HG02798 (cell line): ENCODE measurements at regions not wholly inside any gene's neighbourhood (a gene's known extent, or its start where the extent isn't known, plus 50 kb on each side); places are given as distances from the start of the nearest gene placed in this dataset.
"Not testable (repeated sequence)": the region's sequence is repeated elsewhere in the genome, so short reads cannot be mapped to it uniquely, and the experiment has no call there.

Experiments
- ATAC-seq: cut with Tn5 transposase; IDR thresholded peaks from one replicate; pipeline ENCODE4 v1.9.1; 2021; ENCODE audit warnings: mild to moderate bottlenecking; ENCODE audit not compliant: unreplicated experiment, poor library complexity

DNA sequence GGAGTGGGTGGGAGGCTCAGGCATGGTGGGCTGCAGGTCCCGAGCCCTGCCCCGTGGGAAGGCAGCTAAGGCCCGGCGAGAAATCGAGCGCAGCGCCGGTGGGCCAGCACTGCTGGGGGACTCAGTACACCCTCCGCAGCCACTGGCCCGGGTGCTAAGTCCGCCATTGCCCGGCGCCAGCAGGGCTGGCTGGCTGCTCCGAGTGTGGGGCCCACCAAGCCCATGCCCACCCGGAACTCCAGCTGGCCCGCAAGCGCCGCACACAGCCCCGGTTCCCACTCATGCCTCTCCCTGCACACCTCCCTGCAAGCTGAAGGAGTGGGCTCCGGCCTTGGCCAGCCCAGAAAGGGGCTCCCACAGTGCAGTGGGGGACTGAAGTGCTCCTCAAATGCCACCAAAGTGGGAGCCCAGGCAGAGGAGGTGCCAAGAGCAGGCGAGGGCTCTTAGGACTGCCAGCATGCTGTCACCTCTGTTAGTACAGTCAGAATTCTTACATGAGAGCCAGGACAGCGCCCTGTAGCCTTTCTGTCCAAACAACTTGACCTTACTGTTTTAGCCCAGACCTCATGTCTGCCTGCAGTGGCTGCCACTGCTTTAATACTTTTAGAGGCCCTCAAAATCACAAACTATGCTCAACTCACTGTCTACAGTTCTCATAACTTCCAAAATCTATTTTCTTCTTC, 1117.9 kb downstream of the STIM2 start:
- not testable (repeated sequence) for ATAC-seq

DNA sequence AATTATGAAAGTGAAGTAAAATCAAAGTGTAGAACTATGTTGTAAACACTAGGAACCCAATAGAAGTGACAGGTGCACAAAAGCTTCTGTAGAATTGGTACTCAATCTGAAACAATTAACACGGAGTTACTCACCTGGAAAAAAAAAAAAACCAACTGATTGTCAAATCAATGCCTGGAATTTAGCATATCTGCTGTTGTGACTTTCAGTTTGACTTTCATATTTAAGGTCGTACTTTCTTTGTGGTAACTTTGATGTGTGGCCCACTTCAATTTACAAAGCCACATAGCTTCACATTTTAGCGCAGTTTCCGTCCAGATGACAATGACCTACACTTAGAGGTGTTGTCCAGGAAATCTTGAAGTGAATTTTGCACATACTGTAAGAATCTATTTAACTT, 1124.9 kb downstream of the STIM2 start:
- ATAC-seq, result no peak

DNA sequence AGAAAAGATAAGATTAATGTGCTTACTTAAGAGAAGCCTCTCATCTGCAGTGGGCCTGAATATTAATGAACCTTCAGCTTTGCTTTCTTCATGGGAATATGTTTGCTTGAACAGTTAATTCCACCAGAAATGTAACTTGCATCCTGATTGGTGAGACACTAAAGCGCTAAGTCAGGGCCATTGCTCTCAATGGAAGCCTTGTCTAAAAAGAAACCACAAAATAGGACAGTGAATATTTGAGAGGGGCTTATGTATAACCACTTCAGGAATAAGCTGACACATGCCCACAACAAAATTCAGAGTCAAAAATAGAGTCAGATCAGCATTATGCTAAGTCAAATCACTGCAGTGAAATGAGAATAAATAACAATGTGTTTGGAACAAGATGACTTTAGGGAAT, 1125.8 kb downstream of the STIM2 start:
- ATAC-seq, result no peak

DNA sequence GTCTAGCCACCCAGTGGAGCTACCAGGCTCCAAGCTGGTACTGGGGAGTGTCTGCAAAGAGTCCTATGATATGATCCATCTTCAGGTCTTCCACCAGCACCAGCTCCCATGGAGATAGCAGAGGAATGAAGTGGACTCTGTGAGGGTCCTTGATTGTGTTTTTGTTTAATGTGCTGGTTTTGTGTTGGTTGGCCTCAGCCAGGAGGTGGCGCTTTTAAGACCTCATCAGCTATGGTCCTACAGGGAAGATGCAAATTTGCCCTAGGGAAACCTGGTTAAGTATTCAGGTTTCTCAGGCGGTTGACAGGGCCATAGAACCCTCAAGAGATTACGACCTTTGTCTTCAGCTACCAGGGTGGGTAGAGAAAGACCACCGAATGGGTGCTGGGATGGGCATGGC, 1141.1 kb downstream of the STIM2 start:
- ATAC-seq, result no peak

DNA sequence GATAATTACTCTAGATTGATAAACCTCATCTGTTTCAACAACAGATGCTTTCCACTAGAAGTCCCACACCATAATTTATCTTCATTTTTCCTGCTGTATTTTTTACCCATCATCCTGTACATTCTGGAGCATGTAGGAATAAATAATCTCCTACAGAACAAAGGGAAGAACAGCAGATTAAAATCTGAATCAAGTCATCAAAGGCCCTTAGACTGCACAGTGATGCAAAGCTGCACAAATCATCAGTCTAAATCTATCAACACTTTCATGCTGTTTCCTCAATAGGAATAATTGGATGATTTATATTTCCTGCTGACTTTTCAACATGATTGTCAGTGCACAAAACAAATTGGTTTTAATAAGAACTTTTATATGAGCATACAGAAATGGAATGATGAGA, 1143.9 kb downstream of the STIM2 start:
- no peak for ATAC-seq

DNA sequence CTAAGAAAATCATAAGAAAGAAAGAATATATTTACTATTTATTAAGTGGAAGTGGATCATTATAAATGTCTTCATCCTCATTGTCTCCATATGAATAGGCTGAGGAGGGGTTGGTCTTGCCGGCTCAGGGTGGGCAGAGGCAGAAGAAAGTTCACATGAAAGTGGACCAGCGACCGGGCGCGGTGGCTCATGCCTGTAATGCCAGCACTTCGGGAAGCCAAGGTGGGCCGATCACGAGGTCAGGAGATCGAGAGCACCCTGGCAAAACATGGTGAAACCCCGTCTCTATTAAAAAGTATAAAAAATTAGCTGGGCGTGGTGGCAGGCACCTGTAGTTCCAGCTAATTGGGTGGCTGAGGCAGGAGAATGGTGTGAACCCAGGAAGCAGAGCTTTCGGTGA, 1145.4 kb downstream of the STIM2 start:
- ATAC-seq, result no peak

DNA sequence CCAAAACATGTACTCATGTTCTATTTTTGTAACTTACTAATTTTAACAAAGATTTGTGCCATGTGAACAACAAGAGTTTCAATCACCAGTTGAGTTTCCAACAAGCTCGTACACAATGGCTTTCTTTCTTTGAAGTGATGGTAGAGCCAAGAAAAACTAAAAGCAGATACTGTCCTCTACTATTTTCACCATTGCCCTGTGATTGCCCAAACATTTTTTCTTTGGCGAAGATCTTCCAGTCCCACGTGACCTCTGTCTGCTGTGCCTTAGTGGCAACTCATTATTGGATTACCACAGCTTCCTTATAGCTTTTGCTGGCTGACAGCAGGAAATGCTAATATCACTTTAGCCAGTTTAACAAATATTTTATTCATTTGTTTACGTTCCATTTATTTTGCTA, 1147.1 kb downstream of the STIM2 start:
- ATAC-seq, result no peak

DNA sequence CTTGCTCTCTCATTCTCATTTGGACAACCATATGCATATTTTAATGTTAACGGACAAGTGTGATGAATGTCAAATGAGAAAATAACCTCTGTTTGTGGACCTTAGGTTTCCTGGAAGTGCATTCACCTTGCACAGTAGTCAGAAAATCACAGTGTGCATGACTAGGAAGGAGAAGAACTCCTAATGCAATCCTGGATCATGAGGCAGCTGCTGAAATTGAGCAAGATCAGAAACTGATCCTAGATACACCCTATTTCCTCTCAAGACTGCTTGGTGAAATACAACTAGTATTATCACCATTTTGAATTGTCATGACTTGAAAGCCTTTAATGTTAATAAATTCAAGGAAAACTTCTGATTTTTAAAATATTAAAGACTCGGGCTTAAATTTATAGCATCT, 1148.9 kb downstream of the STIM2 start:
- no peak for ATAC-seq

DNA sequence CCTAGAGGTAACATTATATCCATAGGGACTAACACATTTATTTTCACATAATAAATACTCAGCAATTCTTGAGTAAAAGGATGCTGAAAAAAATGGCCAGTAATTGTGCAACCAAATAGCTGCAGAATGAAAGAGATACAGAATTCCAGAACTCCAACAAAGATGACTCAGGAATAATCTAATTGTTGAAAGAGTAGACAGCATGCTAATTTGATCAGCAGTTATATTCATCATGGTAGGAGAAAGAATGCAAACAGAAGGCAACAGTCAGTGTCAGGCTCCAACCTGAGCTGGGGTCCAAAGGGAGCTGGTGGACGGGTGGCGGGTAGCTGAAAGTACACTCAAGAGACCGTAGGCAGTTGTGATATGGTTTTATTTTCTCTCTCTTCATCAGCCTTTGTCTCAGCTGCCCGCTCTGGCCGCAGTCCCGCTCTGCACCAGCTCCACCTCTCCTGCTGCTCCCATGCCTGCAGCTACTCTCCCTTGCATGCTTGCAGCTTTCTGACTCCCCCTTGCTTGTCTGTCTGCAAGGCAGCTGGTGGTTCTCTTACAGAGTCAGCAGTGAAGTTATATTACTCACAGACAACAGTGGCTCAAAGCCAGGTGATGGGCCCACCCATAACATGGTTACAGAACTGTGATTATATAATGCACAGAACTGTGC, 1150.1 kb downstream of the STIM2 start:
- ATAC-seq, result no peak

DNA sequence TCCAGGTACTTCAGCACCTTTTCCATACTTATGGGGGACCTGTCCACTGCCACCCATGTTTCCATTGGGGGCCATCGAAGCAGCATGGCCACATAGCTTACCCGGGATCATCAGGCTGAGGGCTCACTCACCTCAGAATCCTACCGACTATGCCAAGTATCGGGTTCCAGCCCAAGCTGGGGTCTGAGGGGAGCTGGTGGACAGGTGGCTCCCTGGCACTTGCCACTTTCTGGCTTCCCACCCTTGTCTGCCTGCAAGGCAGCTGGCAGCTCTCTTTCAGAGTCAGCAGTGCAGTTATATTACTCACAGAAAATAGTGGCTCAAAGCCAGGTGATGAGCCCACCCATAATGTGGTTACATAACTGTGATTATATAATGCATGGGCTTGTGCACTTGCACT, 1153.8 kb downstream of the STIM2 start:
- no peak for ATAC-seq

DNA sequence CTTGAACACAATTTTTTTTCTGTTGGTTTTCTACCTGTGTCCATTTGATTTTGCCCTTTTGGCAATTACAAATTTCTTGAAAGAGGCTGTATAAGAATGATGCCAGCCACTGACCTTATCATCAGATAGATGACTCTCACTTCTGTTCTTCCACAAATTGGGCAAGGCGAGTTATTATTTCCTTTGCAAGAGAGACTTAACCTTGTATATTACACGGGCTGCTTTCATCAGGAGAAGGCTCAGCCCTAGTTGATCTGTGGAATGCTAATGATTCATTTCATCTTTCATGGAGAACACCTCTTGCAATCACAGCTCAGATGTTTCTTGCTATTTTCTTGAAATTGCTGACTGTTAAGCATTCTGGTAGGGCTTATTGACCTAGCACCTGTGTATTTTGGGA, 1155.4 kb downstream of the STIM2 start:
- no peak for ATAC-seq

DNA sequence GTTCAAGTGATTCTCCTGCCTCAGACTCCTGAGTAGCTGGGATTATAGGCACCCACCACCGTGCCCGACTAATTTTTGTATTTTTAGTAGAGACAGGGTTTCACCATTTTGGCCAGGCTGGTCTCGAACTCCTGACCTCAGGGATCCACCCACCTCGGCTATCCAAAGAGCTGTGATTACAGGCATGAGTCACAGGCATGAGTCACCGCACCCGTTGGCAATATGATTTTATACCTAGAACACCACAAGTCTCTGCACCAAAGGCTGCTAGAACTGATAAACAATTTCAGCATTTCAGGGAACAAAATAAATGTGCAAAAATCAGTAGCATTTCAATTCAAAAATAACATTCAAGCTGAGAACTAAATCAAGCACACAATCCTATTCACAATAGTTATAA, 1177.6 kb downstream of the STIM2 start:
- not testable (repeated sequence) for ATAC-seq

DNA sequence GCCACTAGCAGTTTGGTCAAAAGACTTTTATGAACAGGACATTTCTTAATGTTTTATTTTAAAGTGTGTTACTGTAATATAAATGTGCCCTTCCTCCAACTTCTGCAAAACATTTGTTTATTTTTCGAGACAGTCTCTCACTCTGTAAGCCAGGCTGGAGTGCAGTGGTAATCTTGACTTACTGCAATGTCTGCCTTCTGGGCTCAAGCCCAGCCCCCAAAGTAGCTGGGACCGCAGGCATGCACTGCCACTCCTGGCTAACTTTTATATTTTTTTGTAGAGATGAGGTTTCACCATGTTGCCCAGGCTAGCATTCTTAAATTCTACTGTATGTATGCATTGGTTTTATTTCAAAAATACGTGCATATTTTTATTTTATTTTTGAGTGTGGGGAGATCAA, 1201.9 kb downstream of the STIM2 start:
- ATAC-seq, result no peak

DNA sequence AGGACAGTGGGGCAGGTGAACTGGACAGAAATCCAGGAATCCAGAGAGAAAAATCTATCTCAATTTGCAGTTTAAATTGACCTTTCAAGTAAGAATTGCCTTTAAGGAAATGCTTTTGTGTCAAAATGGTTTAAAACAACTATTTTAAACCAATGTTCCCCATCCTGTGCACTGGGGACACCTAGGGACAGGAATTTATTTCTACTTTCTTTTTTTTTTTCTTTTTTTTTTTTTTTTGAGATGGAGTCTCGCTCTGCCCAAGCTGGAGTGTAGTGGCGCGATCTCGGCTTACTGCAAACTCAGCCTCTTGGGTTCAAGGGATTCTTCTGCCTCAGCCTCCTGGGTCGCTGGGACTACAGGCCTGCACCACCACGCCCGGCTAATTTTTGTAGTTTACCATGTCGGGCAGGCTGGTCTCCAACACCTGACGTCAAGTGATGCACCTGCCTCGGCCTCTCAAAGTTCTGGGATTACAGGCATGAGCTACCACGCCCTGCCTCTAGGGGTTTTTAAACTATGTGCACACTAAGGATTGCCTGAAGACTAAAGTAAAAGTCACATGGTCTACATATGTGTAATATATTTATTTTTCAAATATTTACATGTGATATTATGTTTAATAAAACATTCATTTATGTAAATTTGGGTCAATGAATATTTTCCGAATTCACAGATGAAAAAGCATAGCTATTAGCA, 1213.4 kb downstream of the STIM2 start:
- ATAC-seq, result no peak

DNA sequence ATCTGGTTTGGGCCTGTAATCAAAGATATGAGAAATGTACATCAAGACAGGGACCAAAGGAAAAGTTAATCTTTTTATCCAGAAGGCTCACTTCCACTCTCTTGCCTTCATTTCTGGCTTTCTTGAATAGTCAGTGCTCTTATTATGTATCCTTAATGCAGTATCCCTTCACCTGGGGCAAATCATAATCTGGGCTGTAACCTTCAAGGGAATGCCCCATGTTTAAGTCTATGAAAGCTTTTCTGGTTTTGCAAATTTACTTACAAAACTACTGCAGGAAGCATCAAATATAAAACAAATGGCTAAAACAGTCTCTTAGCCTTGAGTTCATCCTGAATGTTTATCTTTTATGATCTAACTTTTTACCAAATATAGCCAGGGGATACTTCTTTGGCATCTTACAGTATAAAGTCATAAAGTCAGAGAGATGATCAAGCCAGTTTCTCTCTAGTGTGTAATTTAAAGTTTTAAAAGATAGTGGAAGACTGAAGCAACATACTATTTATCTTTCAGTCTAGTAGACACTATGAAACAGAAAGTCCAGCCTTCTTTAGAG, 1214.8 kb downstream of the STIM2 start:
- ATAC-seq, result no peak

DNA sequence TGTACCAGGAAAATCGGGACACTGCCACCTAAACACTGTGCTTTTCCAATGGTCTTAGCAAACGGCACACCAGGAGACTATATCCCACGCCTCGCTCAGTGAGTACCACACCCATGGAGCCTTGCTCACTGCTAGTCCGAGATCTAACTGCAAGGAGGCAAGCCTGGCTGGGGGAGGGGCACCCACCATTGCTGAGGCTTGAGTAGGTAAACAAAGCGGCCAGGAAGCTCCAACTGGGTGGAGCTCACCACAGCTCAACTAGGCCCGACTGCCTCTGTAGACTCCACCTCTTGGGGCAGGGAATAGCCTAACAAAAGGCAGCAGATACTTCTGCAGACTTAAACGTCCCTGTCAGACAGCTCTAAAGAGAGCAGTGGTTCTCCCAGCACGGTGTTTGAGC, 1216.6 kb downstream of the STIM2 start:
- ATAC-seq, result not testable (repeated sequence)

DNA sequence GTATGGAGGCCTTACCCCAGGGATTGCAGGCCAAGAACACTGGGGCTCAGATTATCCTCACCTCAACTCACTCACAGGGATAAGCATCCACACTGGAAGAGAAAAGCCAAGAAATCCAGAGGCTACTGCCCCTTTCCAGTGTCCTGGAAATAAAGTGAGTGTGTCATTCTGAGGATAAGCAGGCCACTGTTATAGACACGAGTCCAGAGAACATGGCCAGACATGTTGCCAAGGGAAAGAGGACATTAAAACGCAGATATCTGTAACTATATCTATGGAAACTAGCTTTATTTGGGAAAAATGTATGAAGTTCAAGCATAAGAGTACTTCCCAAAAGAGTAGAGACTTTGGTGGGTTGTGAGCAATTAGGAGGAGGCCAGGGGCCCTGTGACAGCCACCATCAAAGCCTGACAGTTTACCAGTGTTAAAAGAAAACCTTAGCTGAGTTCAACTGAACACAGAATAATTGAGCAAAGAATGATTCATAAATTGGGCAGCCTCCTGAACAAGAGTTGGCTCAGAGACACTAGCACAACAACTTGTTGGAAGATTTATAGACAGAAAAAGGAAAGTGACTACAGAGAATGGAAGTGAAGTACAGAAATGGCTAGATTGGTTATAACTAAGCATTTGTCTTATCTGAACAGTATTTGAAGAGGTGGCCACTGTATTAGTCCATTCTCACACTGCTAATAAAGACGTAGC, 1222.2 kb downstream of the STIM2 start:
- ATAC-seq, result no peak

DNA sequence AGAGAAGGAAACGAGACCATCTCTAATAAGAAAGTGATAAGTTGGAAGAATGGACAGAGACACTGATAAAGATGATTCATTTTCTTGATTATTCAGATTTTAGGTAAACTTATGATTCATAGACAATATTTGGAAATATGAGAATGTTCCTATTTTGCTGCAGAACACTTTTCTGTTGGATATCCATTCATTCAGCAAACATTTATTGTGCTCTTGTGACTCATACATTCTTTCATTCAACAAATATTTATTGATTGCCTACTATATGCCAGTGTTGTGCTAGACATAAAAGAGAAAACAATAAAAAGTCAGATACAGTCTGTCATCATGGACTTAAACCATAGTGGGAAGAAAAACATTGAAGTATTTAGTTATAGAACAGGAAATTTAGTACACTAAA, 1232.0 kb downstream of the STIM2 start:
- no peak for ATAC-seq

DNA sequence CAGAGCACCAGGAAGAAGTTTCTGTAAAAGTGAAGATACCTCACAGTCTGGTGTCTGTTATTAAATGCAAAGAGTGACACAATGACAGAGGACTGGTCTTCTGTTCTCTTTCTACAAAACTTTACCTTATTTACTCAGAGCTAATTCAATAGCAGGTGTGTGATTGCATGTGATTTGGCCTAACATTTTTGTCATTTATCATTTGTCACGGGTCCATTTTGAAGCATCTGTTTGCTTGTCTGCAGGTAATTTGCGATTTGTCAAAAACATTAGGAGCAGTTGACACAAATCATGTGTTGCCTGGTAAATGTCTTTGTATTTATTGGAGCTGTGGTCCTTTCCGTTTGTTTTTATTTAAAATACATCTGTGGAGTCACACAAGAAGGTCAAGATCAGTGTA, 1232.4 kb downstream of the STIM2 start:
- ATAC-seq, result no peak

DNA sequence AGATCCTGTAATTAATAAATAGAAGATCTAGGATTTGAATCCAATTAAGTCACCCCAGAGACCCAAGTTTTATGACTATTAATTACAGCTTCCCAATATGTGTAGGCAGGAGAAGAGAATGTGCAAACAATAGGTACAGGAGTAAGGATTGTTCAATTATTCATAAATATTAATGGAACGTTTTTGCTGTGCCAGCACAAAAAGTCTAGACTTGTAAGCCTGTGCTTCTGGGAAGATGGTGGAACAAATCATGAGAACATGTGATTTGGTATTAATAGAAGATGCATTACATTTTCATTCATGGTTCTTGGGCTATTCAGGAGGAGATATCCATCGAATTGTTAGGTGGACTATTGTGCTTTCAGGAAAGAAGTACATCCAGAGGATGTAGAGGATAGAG, 1240.9 kb downstream of the STIM2 start:
- ATAC-seq, result no peak
